NCI-H1930 (cell line): ENCODE measurements at regions not wholly inside any gene's neighbourhood (a gene's known extent, or its start where the extent isn't known, plus 50 kb on each side); places are given as distances from the start of the nearest gene placed in this dataset.

Experiments used
- DNase-seq, 2 experiments: peaks; one replicate each; lab custom pipeline; 2025; lab: John Stamatoyannopoulos, UW

GRCh38 chr2:425947-426346, 138.1 kb upstream of the ALKAL2 start:
- no peak for DNase-seq

GRCh38 chr2:425243-425642, 137.4 kb upstream of the ALKAL2 start:
- DNase-seq, result no peak

GRCh38 chr2:424306-425171, 136.6 kb upstream of the ALKAL2 start:
- DNase-seq, result no peak

GRCh38 chr2:423479-423878, 135.6 kb upstream of the ALKAL2 start:
- no peak for DNase-seq

- DNase-seq, result no peak
Observed at GRCh38 chr2:422676-423435, 135.0 kb upstream of the ALKAL2 start.

GRCh38 chr2:421406-421805, 133.5 kb upstream of the ALKAL2 start:
- DNase-seq, result no peak

- no peak for DNase-seq
Observed at GRCh38 chr2:419687-420317, 131.9 kb upstream of the ALKAL2 start.

GRCh38 chr2:417662-418061, 129.8 kb upstream of the ALKAL2 start:
- no peak for DNase-seq

- no peak for DNase-seq
Observed at GRCh38 chr2:417006-417405, 129.1 kb upstream of the ALKAL2 start.

- no peak for DNase-seq
Observed at GRCh38 chr2:415986-416610, 128.2 kb upstream of the ALKAL2 start.

- no peak for DNase-seq
Observed at GRCh38 chr2:409523-409922, 121.6 kb upstream of the ALKAL2 start.

- DNase-seq, result no peak
Observed at GRCh38 chr2:407630-408029, 119.7 kb upstream of the ALKAL2 start.

- no peak for DNase-seq
Observed at GRCh38 chr2:406876-407275, 119.0 kb upstream of the ALKAL2 start.

- DNase-seq, result no peak
Observed at GRCh38 chr2:406231-406630, 118.3 kb upstream of the ALKAL2 start.

GRCh38 chr2:404581-404980, 116.7 kb upstream of the ALKAL2 start:
- DNase-seq, result no peak

- DNase-seq, result no peak
Observed at GRCh38 chr2:403682-404081, 115.8 kb upstream of the ALKAL2 start.

GRCh38 chr2:402721-403120, 114.8 kb upstream of the ALKAL2 start:
- no peak for DNase-seq

GRCh38 chr2:402206-402605, 114.3 kb upstream of the ALKAL2 start:
- no peak for DNase-seq

- DNase-seq, result no peak
Observed at GRCh38 chr2:401019-401679, 113.3 kb upstream of the ALKAL2 start.

- DNase-seq, result no peak
Observed at GRCh38 chr2:397926-398325, 110.0 kb upstream of the ALKAL2 start.

- no peak for DNase-seq
Observed at GRCh38 chr2:397521-397920, 109.6 kb upstream of the ALKAL2 start.

- DNase-seq, result no peak
Observed at GRCh38 chr2:396903-397302, 109.0 kb upstream of the ALKAL2 start.
